Ishikawa (cell line): ENCODE measurements at regions not wholly inside any gene's neighbourhood (a gene's known extent, or its start where the extent isn't known, plus 50 kb on each side); places are given as distances from the start of the nearest gene placed in this dataset.

ENCODE experiments used
- CEBPB ChIP-seq: IDR thresholded peaks from 2 replicates; pipeline ENCODE4 v1.6.1; 2012
- CREB1 ChIP-seq: IDR thresholded peaks from 2 replicates; pipeline ENCODE4 v1.6.1; 2012; ENCODE audit warnings: low read depth
- EGR1 ChIP-seq: IDR thresholded peaks from 2 replicates; pipeline ENCODE4 v1.6.1; 2012
- EP300 ChIP-seq: IDR thresholded peaks from 2 replicates; pipeline ENCODE4 v1.6.1; 2012; ENCODE audit warnings: borderline replicate concordance
- FOXM1 ChIP-seq: IDR thresholded peaks from 2 replicates; pipeline ENCODE4 v1.6.1; 2012; ENCODE audit warnings: low read depth, borderline replicate concordance
- NFIC ChIP-seq: IDR thresholded peaks from 2 replicates; pipeline ENCODE4 v1.6.1; 2012
- RAD21 ChIP-seq: IDR thresholded peaks from 2 replicates; pipeline ENCODE4 v1.6.1; 2012; ENCODE audit warnings: low read depth
- TAF1 ChIP-seq: IDR thresholded peaks from 2 replicates; pipeline ENCODE4 v1.6.1; 2012; ENCODE audit warnings: low read depth, mild to moderate bottlenecking
- TCF12 ChIP-seq: IDR thresholded peaks from 2 replicates; pipeline ENCODE4 v1.6.1; 2012; ENCODE audit warnings: low read depth
- TEAD4 ChIP-seq: IDR thresholded peaks from 2 replicates; pipeline ENCODE4 v1.6.1; 2012
- YY1 ChIP-seq: IDR thresholded peaks from 2 replicates; pipeline ENCODE4 v1.6.1; 2012; ENCODE audit warnings: low read depth
- ZBTB7A ChIP-seq: IDR thresholded peaks from 2 replicates; pipeline ENCODE4 v1.6.1; 2012; ENCODE audit warnings: low read depth
- TF ChIP-seq, protein P1 (sequence below): IDR thresholded peaks from 2 replicates; pipeline ENCODE4 v1.6.1; 2012
- TF ChIP-seq, protein P2 (sequence below): IDR thresholded peaks from 2 replicates; pipeline ENCODE4 v1.6.1; 2012
- TF ChIP-seq, protein P3 (sequence below): IDR thresholded peaks from 2 replicates; pipeline ENCODE4 v1.6.1; 2012; ENCODE audit warnings: low read depth, mild to moderate bottlenecking

DNA sequence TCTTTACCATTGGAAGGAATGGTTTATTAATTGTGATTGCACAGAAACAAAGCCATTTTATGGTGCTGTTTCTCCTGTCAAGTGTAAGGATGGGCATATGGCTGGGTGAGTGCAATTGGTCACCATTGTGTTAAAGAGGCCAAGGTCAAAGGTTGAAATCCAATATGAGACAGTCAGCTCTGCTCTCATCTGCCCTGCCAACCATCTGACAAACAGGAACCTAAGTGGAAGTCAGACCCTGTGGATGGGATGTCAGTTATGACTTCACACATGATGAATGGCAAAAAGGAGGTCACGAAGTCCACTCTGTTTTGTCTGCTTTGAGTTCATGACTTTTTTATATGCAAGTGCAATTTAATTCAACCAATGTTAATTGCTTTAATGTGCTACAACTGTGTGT, 172.7 kb upstream of the TMEM229A start:
- TF ChIP-seq FOXM1 (no peak), NFIC (no peak), CEBPB (no peak), ZBTB7A (no peak), EP300 (no peak), EGR1 (no peak)
- TF ChIP-seq, protein P1, sequence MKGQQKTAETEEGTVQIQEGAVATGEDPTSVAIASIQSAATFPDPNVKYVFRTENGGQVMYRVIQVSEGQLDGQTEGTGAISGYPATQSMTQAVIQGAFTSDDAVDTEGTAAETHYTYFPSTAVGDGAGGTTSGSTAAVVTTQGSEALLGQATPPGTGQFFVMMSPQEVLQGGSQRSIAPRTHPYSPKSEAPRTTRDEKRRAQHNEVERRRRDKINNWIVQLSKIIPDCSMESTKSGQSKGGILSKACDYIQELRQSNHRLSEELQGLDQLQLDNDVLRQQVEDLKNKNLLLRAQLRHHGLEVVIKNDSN: no peak

DNA sequence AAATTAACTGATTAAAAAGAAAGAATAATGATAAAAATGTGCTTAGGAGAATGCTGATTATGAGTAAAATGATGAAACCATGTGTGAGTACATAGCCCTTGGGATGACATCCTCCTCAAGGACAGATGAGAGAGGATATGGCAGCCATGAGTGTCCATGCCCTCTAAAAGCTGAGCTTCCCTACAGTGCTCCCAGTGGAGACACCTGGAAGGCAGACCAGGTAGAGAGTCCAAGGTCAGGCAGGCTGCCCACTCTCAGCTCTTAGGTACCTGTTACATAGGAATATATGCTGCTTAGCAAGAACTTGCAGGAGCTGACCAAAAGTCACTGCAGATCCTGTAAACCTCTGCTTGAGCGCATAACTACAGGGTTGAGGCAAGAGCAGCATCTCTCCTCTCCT, 169.7 kb upstream of the TMEM229A start:
- TF ChIP-seq CEBPB (no peak), NFIC (no peak), ZBTB7A (no peak)
- TF ChIP-seq, protein P1: no peak

DNA sequence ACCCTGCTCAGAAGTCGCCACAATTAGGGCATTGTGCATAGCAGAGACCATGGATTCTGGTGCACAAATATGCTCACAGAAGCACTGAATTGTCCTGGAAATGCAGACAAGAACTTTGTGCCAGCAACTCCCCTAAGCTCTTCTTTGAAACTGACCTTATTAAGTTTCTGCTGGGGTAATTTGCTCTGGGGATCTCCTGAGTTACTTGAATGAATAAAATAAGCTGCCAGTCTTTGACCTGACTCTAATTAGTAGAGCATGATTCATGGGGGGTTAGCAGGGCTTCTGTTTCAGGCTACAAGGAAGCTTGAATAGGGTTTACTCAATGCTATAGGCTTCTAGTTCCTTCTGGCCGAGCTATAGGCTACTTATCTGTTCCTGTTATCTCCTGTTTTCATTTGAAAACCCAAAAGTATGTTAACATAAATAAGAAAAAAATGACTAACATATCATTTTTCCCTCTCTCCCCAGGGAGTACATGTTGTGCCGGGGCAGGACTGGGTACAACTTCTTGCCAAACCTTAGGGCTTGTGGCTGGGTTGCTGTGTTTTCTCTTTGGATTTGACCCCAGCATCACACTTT, 169.0 kb upstream of the TMEM229A start:
- TF ChIP-seq YY1 (no peak), NFIC (no peak), CEBPB (no peak), TAF1 (no peak), FOXM1 (no peak)

DNA sequence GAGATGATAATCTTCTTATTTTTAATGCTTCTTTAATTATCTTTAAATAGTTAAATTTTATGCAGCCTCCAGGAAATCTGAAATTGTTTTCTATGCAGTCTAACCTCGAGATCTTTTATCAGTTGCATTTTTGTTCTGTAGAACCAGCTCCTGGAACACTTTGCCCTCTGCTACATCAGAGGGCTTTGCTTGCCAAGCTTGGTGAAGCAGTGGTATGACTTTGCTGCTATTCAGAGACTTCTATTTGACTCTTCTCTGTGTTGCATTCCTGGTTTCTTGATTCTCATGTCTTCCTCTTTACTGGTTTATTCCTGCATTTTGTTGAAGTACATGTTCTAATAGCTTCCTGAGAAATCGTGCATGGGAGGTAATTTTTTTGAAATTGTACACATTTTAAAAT, 163.7 kb upstream of the TMEM229A start:
- TF ChIP-seq, protein P1: no peak
- TF ChIP-seq NFIC: no peak

DNA sequence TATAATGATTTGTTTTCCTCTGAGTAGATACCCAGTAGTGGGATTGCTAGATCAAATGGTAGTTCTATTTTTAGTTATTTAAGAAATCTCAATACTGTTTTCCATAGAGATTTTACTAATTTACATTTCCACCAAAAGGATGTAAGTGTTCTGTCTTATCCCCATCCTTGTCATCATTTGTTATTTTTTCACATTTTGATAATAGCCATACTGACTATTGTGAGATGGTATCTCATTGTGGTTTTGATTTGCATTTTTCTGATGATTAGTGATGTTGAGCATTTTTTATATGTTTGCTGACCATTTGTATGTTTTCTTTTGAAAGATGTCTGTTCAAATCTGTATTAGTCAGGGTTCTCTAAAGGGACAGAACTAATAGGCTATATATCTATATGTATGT, 160.0 kb upstream of the TMEM229A start:
- no peak for TF ChIP-seq EGR1
- no peak for TF ChIP-seq RAD21
- no peak for TF ChIP-seq CREB1
- no peak for TF ChIP-seq CEBPB
- TF ChIP-seq, protein P2, sequence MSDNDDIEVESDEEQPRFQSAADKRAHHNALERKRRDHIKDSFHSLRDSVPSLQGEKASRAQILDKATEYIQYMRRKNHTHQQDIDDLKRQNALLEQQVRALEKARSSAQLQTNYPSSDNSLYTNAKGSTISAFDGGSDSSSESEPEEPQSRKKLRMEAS: no peak
- no peak for TF ChIP-seq NFIC
- no peak for TF ChIP-seq YY1
- TF ChIP-seq, protein P1: no peak
- TF ChIP-seq TEAD4: no peak
- TF ChIP-seq ZBTB7A: no peak
- TF ChIP-seq, protein P3, sequence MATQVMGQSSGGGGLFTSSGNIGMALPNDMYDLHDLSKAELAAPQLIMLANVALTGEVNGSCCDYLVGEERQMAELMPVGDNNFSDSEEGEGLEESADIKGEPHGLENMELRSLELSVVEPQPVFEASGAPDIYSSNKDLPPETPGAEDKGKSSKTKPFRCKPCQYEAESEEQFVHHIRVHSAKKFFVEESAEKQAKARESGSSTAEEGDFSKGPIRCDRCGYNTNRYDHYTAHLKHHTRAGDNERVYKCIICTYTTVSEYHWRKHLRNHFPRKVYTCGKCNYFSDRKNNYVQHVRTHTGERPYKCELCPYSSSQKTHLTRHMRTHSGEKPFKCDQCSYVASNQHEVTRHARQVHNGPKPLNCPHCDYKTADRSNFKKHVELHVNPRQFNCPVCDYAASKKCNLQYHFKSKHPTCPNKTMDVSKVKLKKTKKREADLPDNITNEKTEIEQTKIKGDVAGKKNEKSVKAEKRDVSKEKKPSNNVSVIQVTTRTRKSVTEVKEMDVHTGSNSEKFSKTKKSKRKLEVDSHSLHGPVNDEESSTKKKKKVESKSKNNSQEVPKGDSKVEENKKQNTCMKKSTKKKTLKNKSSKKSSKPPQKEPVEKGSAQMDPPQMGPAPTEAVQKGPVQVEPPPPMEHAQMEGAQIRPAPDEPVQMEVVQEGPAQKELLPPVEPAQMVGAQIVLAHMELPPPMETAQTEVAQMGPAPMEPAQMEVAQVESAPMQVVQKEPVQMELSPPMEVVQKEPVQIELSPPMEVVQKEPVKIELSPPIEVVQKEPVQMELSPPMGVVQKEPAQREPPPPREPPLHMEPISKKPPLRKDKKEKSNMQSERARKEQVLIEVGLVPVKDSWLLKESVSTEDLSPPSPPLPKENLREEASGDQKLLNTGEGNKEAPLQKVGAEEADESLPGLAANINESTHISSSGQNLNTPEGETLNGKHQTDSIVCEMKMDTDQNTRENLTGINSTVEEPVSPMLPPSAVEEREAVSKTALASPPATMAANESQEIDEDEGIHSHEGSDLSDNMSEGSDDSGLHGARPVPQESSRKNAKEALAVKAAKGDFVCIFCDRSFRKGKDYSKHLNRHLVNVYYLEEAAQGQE: no peak
- TF ChIP-seq TCF12: no peak
- TF ChIP-seq FOXM1: no peak
- TF ChIP-seq TAF1: no peak
- no peak for TF ChIP-seq EP300

DNA sequence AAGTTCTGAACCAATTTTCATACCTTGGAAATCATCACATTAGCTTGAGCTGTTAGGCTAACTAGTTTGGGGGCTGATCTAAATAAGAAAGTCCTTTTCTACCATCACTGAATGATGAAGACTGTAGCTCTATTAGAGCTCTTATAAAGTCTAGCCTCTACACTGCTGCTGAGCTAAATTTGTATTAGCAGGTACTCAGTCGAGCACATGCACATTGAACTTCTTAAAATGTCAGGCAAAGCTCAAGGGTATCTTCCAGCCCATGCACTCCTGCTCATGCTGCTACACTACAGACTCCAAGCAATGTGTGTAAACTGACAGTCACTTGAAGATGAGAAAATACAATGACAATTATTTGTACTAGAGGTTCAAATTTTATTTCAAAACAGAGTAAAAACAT, 158.8 kb upstream of the TMEM229A start:
- TF ChIP-seq, protein P2: no peak
- TF ChIP-seq, protein P3: no peak
- TF ChIP-seq TAF1: no peak
- TF ChIP-seq, protein P1: no peak
- TF ChIP-seq CREB1: no peak
- TF ChIP-seq EGR1: no peak
- no peak for TF ChIP-seq RAD21
- TF ChIP-seq TCF12: no peak
- no peak for TF ChIP-seq EP300
- TF ChIP-seq FOXM1: no peak
- TF ChIP-seq YY1: no peak
- no peak for TF ChIP-seq TEAD4
- no peak for TF ChIP-seq CEBPB
- TF ChIP-seq NFIC: no peak
- no peak for TF ChIP-seq ZBTB7A
